H1 (cell line): ENCODE measurements at regions not wholly inside any gene's neighbourhood (a gene's known extent, or its start where the extent isn't known, plus 50 kb on each side); places are given as distances from the start of the nearest gene placed in this dataset.

ENCODE experiments used
- CBX5 ChIP-seq: fragments of 300-800, 300-1000 bp; sonication (generic); IDR thresholded peaks from 2 replicates; pipeline ENCODE4 v1.7.1; 2016; ENCODE audit warnings: antibody characterized with exemption, low read length, low read depth
- CHD2 ChIP-seq: IDR thresholded peaks from 2 replicates; pipeline ENCODE4 v1.6.1; 2012; ENCODE audit warnings: low read length, improper control_type of control experiment
- CHD7 ChIP-seq: fragments of 300-600 bp; sonication (generic); IDR thresholded peaks from 2 replicates; pipeline ENCODE4 v1.7.1; 2012; ENCODE audit warnings: low read length, moderate library complexity, mild to moderate bottlenecking, inconsistent platforms; ENCODE audit not compliant: insufficient replicate concordance
- CREB1 ChIP-seq: IDR thresholded peaks from 2 replicates; pipeline ENCODE4 v1.6.1; 2012; ENCODE audit warnings: inconsistent platforms
- CTCF ChIP-seq, 3 experiments: IDR thresholded peaks; 1 replicate in 2 of 3; 2 replicates in 1 of 3; pipeline versions ENCODE4 v1.5.1 to v1.6.1; 2011; ENCODE audit warnings: low read length in 3 of 3, mild to moderate bottlenecking in 3 of 3, inconsistent platforms in 2 of 3, low read depth in 1 of 3, moderate library complexity in 1 of 3; ENCODE audit not compliant: insufficient read depth in 1 of 3; ENCODE audit errors: control extremely low read depth in 1 of 3
- KDM5A ChIP-seq: fragments of 200-600 bp; IDR thresholded peaks from 2 replicates; pipeline ENCODE4 v1.7.1; 2012; ENCODE audit warnings: mild to moderate bottlenecking, low read length, inconsistent platforms, mixed read lengths
- POLR2A ChIP-seq, 2 experiments: IDR thresholded peaks; 1 replicate in 1 of 2; 2 replicates in 1 of 2; pipeline ENCODE4 v1.6.1; 2011; ENCODE audit warnings: low read depth in 2 of 2, low read length in 2 of 2, mild to moderate bottlenecking in 2 of 2; ENCODE audit errors: control extremely low read depth in 1 of 2
- RAD21 ChIP-seq, 2 experiments: IDR thresholded peaks in 1 of 2; conservative IDR thresholded peaks in 1 of 2; 2 replicates each; pipeline ENCODE4 v1.6.1; 2011; ENCODE audit warnings: low read depth in 2 of 2, low read length in 2 of 2, improper control_type of control experiment in 1 of 2, inconsistent platforms in 1 of 2, mild to moderate bottlenecking in 1 of 2, moderate library complexity in 1 of 2
- SP4 ChIP-seq: IDR thresholded peaks from 2 replicates; pipeline ENCODE4 v1.6.1; 2012; ENCODE audit warnings: low read length, inconsistent platforms
- TBP ChIP-seq: IDR thresholded peaks from 2 replicates; pipeline ENCODE4 v1.6.1; 2011; ENCODE audit warnings: low read depth, low read length, improper control_type of control experiment
- YY1 ChIP-seq: IDR thresholded peaks from 2 replicates; pipeline ENCODE4 v1.6.1; 2011; ENCODE audit warnings: low read depth, mild to moderate bottlenecking, low read length
- ZNF274 ChIP-seq: IDR thresholded peaks from 2 replicates; pipeline ENCODE4 v1.7.0; 2012; ENCODE audit warnings: low read length, borderline replicate concordance; ENCODE audit errors: extremely low read depth

GRCh38 chr2:129233166-129233565 is 746.3 kb upstream of the RAB6C start:
- TF ChIP-seq YY1 (no peak), CHD7 (no peak), CTCF (IDR thresholded peaks at IDR 0.05; ENCODE audit: control extremely low read depth in 1 of 3, insufficient read depth in 1 of 3, low read depth in 1 of 3, low read length in 3 of 3) (no peak), CHD2 (no peak), RAD21 (IDR thresholded peaks at IDR 0.05 in 1 of 2, conservative IDR thresholded peaks at IDR 0.05 in 1 of 2; ENCODE audit: low read depth in 2 of 2, low read length in 2 of 2) (no peak), POLR2A (IDR thresholded peaks at IDR 0.05; ENCODE audit: control extremely low read depth in 1 of 2, low read depth in 2 of 2, low read length in 2 of 2) (no peak), TBP (no peak), SP4 (no peak), CBX5 (no peak), KDM5A (no peak), CREB1 (no peak), ZNF274 (no peak)
